ENCODE measurements at regions not wholly inside any gene's neighbourhood (a gene's known extent, or its start where the extent isn't known, plus 50 kb on each side); places are given as distances from the start of the nearest gene placed in this dataset.

DNA sequence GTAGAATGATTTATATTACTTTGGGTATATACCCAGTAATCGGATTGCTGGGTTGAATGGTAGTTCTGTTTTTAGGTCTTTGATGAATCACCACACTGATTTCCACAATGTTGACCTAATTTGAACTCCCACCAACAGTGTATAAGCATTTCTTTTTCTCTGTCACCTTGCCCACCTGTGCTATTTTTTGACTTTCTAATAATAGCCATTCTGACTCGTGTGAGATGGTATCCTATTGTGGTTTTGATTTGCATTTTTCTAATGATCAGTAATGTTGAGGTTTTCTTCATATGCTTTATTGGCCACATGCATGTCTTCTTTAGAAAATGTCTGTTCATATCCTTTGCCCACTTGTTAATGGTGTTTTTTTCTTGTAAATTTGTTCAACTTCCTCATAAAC is 340.8 kb downstream of the PLOD2 start:
- TF ChIP-seq JUND (IDR thresholded peaks at IDR 0.05; ENCODE audit: low read depth) = no peak
- in situ Hi-C loops (cut with HindIII; ENCODE audit: low pct_unique_long_range_greater_than_20kb, low sequenced_read_pairs) = no loop called here
- DNase-seq (ENCODE audit: low read depth in 1 of 2, low spot score in 1 of 2) = no peak

DNA sequence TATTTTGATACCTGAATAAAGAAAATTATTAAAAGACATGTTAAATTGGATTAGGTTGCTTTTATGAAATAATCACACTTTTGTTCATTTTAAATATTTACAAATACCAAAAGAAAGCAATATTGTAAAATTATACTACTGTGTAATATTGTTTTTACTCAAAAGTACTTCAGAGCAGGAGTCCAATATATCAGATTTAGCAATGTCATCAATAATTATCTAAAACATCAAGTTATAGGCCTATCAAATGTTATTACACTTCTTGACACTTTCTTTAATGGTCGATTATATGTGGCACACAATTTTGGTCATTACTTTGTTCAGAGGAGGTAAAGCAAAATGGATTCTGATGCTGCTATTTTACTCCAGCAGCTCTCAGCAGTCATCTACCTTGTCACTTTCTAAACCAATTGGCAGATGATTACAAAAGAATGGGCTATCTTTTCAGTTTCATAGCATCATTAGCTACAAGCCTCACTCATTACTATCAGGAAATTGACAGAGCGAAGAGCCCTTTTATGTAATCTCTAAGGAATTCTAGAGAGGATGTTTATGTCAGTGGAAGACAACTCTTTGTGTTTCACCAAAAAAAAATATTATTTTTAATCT is 318.6 kb downstream of the PLOD2 start:
- no peak for DNase-seq (ENCODE audit: low read depth in 1 of 2, low spot score in 1 of 2)
- no peak for TF ChIP-seq JUND (IDR thresholded peaks at IDR 0.05; ENCODE audit: low read depth)
- in situ Hi-C loops (cut with HindIII; ENCODE audit: low pct_unique_long_range_greater_than_20kb, low sequenced_read_pairs) = no loop called here

DNA sequence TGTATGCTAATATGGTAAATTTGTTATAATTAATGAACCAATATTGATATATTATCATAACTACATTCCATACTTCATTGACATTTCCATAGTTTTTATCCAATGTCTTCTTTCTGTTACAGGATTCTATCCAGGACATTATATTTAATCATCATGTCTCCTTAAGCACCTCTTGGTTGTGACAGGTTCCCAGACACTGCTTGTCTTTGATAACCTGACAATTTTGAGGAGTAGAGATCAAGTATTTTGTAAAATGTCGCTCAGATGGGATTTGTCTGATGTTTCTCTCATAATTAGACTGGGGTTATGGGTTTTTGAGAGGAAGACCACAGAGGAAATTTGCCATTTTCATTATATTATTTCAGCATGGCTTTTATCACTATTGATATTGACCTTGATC is 317.4 kb downstream of the PLOD2 start:
- in situ Hi-C loops (cut with HindIII; ENCODE audit: low pct_unique_long_range_greater_than_20kb, low sequenced_read_pairs) = no loop called here
- no peak for DNase-seq (ENCODE audit: low read depth in 1 of 2, low spot score in 1 of 2)
- TF ChIP-seq JUND (IDR thresholded peaks at IDR 0.05; ENCODE audit: low read depth) = no peak

- no peak for DNase-seq (ENCODE audit: low read depth in 1 of 2, low spot score in 1 of 2)
- no peak for TF ChIP-seq JUND (IDR thresholded peaks at IDR 0.05; ENCODE audit: low read depth)
- in situ Hi-C loops (cut with HindIII; ENCODE audit: low pct_unique_long_range_greater_than_20kb, low sequenced_read_pairs) = no loop called here
Measured at GRCh38 chr3:145849115-145849514, 311.9 kb downstream of the PLOD2 start.

DNA sequence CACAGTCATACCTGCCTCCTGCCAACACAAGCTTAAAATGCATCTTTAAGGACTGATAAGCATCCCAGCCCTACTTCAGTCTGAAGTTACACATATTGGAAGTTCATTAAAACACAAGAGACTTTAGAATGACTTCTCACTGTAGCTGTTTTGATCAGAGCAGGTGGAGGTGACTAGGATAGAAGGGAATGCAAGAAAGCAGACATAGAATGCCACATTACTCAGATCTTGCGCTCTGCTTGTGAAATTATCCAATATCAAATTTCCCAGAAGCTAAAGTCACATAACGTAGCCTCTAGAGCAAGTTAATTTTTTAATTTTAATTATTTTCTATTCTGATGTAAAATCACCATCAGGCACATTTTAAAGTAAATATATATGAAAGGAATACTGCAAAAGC is 306.5 kb downstream of the PLOD2 start:
- no peak for DNase-seq (ENCODE audit: low read depth in 1 of 2, low spot score in 1 of 2)
- TF ChIP-seq JUND (IDR thresholded peaks at IDR 0.05; ENCODE audit: low read depth) = no peak
- in situ Hi-C loops (cut with HindIII; ENCODE audit: low pct_unique_long_range_greater_than_20kb, low sequenced_read_pairs) = no loop called here

DNA sequence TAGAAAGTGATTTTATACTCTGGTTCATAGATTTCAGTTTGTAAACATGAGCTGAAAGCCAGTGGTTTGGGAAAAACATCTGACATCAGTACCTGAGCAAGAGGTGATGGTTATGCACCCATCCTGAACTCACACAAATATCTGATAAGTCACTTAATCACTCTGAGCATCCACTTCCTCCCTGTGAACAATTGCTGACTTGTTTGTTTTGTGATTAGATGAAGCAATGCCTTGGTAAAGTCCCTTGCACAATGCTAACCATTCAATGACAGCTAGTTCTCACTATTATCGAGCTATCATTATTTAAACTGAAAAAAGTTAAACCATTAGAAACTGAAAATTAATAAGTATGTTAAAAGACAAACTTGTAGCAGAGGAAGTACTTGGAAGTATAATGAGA is 303.0 kb downstream of the PLOD2 start:
- peak in 1 of 2 experiments; percentile 22 for DNase-seq (ENCODE audit: low read depth in 1 of 2, low spot score in 1 of 2)
- no peak for TF ChIP-seq JUND (IDR thresholded peaks at IDR 0.05; ENCODE audit: low read depth)
- in situ Hi-C loops (cut with HindIII; ENCODE audit: low pct_unique_long_range_greater_than_20kb, low sequenced_read_pairs) = no loop called here

DNA sequence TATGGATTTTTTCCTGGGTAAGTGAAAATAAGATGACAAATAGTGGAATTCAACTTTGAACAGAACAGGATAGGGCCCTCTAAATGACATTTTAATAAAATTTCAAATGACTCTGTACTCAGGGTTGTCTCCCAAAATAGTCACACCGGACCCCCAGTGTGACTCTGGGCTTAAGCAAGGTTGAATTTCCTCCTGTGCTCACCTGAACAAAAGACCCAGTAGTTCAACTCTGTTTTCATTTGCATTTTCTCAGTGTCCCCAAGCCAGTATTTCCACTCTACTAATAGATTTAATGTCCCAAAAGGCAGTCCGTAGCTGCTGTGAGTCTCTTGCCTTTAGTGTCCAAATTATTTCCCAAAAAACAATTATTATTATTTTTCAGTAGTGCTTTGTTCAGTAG is 296.6 kb downstream of the PLOD2 start:
- in situ Hi-C loops (cut with HindIII; ENCODE audit: low pct_unique_long_range_greater_than_20kb, low sequenced_read_pairs) = no loop called here
- TF ChIP-seq JUND (IDR thresholded peaks at IDR 0.05; ENCODE audit: low read depth) = no peak

DNA sequence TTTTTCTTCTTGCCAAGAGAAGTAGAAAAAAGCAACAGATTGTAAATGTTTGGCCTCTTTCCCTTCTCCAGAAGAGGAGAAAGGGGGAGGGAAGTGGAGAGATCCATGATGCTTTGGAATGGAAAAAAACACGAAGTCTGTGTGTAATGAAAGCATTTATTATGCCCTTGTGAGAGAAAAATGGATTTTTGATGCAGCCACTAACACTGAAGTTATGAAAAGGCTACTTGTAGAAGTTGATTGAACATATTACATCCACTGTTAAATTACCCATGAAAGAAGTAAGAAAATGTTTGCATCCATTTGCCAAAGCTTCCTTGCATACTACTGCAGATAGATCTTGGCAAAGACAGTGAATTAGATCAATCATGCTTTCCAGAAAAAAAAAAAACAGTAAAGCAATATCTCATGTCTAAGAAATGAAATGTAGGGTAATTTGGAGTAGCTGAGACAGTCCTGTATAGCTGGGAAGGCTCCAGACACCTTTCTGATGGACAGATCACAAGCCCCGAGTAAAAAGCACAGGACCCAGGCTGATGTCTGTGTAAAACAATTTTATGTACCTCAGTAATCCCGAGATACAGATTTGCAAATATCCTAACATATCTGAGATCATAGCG is 295.5 kb downstream of the PLOD2 start:
- DNase-seq (ENCODE audit: low read depth in 1 of 2, low spot score in 1 of 2) = no peak
- no peak for TF ChIP-seq JUND (IDR thresholded peaks at IDR 0.05; ENCODE audit: low read depth)
- in situ Hi-C loops (cut with HindIII; ENCODE audit: low pct_unique_long_range_greater_than_20kb, low sequenced_read_pairs) = no loop called here

More for the DNA sequence above, 296.6 kb downstream of the PLOD2 start:
- DNase-seq (ENCODE audit: low read depth in 1 of 2, low spot score in 1 of 2) = no peak

- in situ Hi-C loops (cut with HindIII; ENCODE audit: low pct_unique_long_range_greater_than_20kb, low sequenced_read_pairs) = no loop called here
- no peak for DNase-seq (ENCODE audit: low read depth in 1 of 2, low spot score in 1 of 2)
- no peak for TF ChIP-seq JUND (IDR thresholded peaks at IDR 0.05; ENCODE audit: low read depth)
Measured at GRCh38 chr3:145869958-145870357, 291.0 kb downstream of the PLOD2 start.

DNA sequence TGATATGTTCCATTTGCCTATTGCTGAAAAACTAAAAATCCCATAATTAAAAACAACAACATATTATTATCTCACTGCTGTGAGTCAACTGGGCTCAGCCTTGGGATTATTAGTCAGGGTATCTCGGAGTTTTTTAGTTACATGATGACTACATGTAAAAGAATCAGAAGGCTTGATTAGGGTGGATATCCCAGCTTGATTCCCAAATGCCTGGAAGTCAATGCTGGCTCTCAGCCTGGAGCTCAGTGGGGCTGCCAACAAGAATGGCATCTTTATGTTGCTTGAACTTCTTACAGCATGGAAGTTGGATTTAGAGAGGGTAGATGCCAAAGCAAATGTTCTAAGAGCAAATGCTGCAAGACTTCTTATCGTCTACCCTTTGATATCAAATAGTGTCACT is 278.5 kb downstream of the PLOD2 start:
- TF ChIP-seq JUND (IDR thresholded peaks at IDR 0.05; ENCODE audit: low read depth) = no peak
- no peak for DNase-seq (ENCODE audit: low read depth in 1 of 2, low spot score in 1 of 2)
- in situ Hi-C loops (cut with HindIII; ENCODE audit: low pct_unique_long_range_greater_than_20kb, low sequenced_read_pairs) = no loop called here

DNA sequence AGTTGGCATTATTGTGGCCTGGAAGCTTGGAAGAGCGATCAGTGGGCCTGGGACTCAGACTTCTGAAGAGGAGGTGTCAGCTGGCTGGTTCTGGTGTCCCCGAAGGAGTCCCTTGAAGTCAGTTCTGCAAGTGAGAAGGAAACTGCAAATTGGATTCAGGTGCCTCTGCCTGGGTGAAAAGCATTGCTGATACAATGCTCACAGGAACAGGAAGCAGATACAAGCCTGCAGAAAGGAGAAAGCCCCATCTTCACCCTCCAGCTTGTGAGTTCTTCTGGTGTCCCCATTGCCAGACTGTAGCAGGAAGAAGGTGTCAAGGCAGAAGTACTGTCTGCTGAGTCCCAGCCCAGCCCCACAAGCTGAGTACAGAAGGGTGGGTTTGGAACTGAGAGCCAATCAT is 271.3 kb downstream of the PLOD2 start:
- in situ Hi-C loops (cut with HindIII; ENCODE audit: low pct_unique_long_range_greater_than_20kb, low sequenced_read_pairs) = no loop called here
- TF ChIP-seq JUND (IDR thresholded peaks at IDR 0.05; ENCODE audit: low read depth) = no peak
- no peak for DNase-seq (ENCODE audit: low read depth in 1 of 2, low spot score in 1 of 2)

DNA sequence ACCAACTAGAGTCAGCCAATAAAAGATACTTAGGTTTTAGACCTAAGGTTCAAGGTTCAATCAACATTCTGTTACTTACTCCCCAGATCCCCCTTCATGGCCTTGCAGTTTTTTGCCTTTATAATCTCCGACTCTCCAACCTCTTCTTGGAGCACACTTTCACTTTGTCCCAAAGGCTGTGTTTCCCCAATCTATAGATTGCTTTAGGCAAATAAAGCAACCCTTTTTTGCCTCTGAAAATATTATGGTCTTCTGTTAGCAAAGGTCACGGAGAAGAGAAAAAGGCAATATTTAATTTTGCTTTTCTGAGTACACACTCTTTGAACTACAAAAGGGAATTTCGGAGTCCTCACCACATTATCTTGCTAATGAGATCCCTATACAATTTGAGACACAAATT is 268.1 kb downstream of the PLOD2 start:
- DNase-seq (ENCODE audit: low read depth in 1 of 2, low spot score in 1 of 2) = no peak
- in situ Hi-C loops (cut with HindIII; ENCODE audit: low pct_unique_long_range_greater_than_20kb, low sequenced_read_pairs) = no loop called here
- TF ChIP-seq JUND (IDR thresholded peaks at IDR 0.05; ENCODE audit: low read depth) = no peak

DNA sequence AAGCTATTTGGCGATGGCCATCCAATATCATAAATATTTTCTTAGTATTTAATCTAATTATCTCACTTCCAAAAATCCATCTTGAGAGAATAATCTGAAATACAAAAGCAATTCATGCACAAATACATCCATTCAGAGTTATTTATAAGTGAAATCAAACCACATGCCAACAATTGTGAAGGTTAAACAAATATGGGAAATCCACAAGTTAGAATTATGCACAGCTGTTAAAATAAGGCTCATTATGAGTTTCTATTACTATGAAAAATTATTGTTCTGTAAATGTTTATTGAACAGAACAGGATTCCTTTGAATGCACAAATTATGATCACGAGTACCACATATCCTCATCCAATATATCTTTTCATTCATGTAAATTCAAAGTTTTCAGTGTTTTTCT is 267.7 kb downstream of the PLOD2 start:
- DNase-seq (ENCODE audit: low read depth in 1 of 2, low spot score in 1 of 2) = no peak
- no peak for TF ChIP-seq JUND (IDR thresholded peaks at IDR 0.05; ENCODE audit: low read depth)
- in situ Hi-C loops (cut with HindIII; ENCODE audit: low pct_unique_long_range_greater_than_20kb, low sequenced_read_pairs) = no loop called here

DNA sequence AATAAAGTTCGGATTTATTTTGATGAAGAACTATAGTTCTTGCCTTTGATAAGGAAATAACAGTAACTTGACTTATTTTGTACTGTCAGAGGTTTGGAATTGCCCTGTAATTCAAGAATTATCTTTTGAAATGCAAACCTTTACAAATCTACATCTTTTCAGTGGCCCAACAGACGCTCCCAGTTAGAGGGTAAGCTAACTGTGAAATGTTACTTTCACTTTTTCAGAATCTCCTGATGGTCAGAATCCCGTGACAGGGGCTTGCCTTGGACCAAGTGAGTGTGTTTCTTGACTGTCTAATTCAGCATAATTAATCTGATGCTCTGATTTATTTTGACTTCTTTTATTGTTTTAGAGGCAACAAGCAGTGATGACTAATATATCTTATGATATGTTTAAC is 262.5 kb downstream of the PLOD2 start:
- TF ChIP-seq JUND (IDR thresholded peaks at IDR 0.05; ENCODE audit: low read depth) = no peak
- DNase-seq (ENCODE audit: low read depth in 1 of 2, low spot score in 1 of 2) = no peak
- in situ Hi-C loops (cut with HindIII; ENCODE audit: low pct_unique_long_range_greater_than_20kb, low sequenced_read_pairs) = no loop called here
